ENCODE measurements at regions not wholly inside any gene's neighbourhood (a gene's known extent, or its start where the extent isn't known, plus 50 kb on each side); places are given as distances from the start of the nearest gene placed in this dataset.

DNA sequence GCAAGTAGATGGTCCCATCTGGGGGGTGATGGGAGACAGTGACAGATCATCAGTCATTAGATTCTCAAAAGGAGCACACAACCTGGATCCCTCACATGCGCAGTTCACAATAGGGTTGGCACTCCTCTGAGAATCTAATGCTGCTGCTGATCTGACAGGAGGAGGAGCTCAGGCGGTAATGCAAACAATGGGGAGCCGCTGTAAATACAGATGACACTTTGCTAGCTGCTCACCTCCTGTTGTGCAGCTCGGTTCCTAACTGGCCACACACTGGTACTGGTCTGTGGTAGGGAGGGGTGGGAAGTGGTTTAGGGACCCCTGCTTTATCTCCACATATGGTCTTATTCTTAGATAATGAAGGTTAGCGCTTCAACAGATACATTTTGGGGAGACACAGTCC lies 506.6 kb downstream of the PLCL1 start:
- Histone ChIP-seq H2AFZ (ENCODE audit: low read depth) (no peak overlapping the region), H3K9ac (no peak overlapping the region), H3K27ac (ENCODE audit: low read depth in 2 of 2, low read length in 1 of 2) (no peak overlapping the region), H3K9me2 (no peaks in the 10 kb centered on the region), H3K9me3 (no peaks in the 10 kb centered on the region), H3K4me3 (ENCODE audit: low read depth in 2 of 2, low read length in 1 of 2) (no peak overlapping the region), H3K4me2 (no peak overlapping the region), H4K20me1 (ENCODE audit: insufficient read depth) (no peaks in the 10 kb centered on the region), H3K79me2 (ENCODE audit: insufficient read depth) (no peaks in the 10 kb centered on the region), H3F3A (replicated peaks; ENCODE audit: insufficient read depth) (no peaks in the 10 kb centered on the region), H3K27me3 (ENCODE audit: insufficient read depth) (peaks cover 19% of the 10 kb centered on the region), H3K4me1 (ENCODE audit: control insufficient read depth in 1 of 2, insufficient read depth in 2 of 2, low read depth in 1 of 2, low read length in 1 of 2) (no peaks in the 10 kb centered on the region), H3K36me3 (replicated peaks in 1 of 2; ENCODE audit: control insufficient read depth in 1 of 2, insufficient read depth in 2 of 2, low read length in 1 of 2) (no peaks in the 10 kb centered on the region)
- TF ChIP-seq NRF1 (IDR thresholded peaks at IDR 0.05; ENCODE audit: low read depth, low read length) = no peak
- TF ChIP-seq SMC3 (IDR thresholded peaks at IDR 0.05; ENCODE audit: low read depth, low read length) = no peak
- no peak for TF ChIP-seq RAD21 (IDR thresholded peaks at IDR 0.05; ENCODE audit: low read length)
- TF ChIP-seq, protein P1, sequence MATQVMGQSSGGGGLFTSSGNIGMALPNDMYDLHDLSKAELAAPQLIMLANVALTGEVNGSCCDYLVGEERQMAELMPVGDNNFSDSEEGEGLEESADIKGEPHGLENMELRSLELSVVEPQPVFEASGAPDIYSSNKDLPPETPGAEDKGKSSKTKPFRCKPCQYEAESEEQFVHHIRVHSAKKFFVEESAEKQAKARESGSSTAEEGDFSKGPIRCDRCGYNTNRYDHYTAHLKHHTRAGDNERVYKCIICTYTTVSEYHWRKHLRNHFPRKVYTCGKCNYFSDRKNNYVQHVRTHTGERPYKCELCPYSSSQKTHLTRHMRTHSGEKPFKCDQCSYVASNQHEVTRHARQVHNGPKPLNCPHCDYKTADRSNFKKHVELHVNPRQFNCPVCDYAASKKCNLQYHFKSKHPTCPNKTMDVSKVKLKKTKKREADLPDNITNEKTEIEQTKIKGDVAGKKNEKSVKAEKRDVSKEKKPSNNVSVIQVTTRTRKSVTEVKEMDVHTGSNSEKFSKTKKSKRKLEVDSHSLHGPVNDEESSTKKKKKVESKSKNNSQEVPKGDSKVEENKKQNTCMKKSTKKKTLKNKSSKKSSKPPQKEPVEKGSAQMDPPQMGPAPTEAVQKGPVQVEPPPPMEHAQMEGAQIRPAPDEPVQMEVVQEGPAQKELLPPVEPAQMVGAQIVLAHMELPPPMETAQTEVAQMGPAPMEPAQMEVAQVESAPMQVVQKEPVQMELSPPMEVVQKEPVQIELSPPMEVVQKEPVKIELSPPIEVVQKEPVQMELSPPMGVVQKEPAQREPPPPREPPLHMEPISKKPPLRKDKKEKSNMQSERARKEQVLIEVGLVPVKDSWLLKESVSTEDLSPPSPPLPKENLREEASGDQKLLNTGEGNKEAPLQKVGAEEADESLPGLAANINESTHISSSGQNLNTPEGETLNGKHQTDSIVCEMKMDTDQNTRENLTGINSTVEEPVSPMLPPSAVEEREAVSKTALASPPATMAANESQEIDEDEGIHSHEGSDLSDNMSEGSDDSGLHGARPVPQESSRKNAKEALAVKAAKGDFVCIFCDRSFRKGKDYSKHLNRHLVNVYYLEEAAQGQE (IDR thresholded peaks at IDR 0.05; ENCODE audit: low read depth, low read length) = no peak
- ChIA-PET POLR2A (no interaction called here), CTCF (interaction anchor here (1.1 to 6.3 kb wide), 5 partner anchors 10 to 1428 kb away, joined by 3 to 88 read pairs (median 32); no protein-coding TSS in a partner anchor)
- 54% methylated on average over 4 of the region's 5 CpGs for whole genome bisulfite sequencing (ENCODE audit: low lambda C conversion rate)
- DNase-seq = no peak

GRCh38 chr2:198309673-198310280 lies 505.4 kb downstream of the PLCL1 start:
- Histone ChIP-seq H3K9ac (no peak overlapping the region), H3K36me3 (replicated peaks in 1 of 2; ENCODE audit: control insufficient read depth in 1 of 2, insufficient read depth in 2 of 2, low read length in 1 of 2) (no peaks in the 10 kb centered on the region), H3K79me2 (ENCODE audit: insufficient read depth) (no peaks in the 10 kb centered on the region), H3K9me2 (no peaks in the 10 kb centered on the region), H3K4me2 (no peak overlapping the region), H3K4me3 (ENCODE audit: low read depth in 2 of 2, low read length in 1 of 2) (no peak overlapping the region), H2AFZ (ENCODE audit: low read depth) (no peak overlapping the region), H3F3A (replicated peaks; ENCODE audit: insufficient read depth) (no peaks in the 10 kb centered on the region), H3K4me1 (ENCODE audit: control insufficient read depth in 1 of 2, insufficient read depth in 2 of 2, low read depth in 1 of 2, low read length in 1 of 2) (no peaks in the 10 kb centered on the region), H3K9me3 (no peaks in the 10 kb centered on the region), H3K27me3 (ENCODE audit: insufficient read depth) (peaks cover 22% of the 10 kb centered on the region), H4K20me1 (ENCODE audit: insufficient read depth) (no peaks in the 10 kb centered on the region), H3K27ac (ENCODE audit: low read depth in 2 of 2, low read length in 1 of 2) (no peak overlapping the region)
- 2% methylated on average over 8 of the region's 8 CpGs for WGBS (ENCODE audit: low lambda C conversion rate)
- TF ChIP-seq, protein P2, sequence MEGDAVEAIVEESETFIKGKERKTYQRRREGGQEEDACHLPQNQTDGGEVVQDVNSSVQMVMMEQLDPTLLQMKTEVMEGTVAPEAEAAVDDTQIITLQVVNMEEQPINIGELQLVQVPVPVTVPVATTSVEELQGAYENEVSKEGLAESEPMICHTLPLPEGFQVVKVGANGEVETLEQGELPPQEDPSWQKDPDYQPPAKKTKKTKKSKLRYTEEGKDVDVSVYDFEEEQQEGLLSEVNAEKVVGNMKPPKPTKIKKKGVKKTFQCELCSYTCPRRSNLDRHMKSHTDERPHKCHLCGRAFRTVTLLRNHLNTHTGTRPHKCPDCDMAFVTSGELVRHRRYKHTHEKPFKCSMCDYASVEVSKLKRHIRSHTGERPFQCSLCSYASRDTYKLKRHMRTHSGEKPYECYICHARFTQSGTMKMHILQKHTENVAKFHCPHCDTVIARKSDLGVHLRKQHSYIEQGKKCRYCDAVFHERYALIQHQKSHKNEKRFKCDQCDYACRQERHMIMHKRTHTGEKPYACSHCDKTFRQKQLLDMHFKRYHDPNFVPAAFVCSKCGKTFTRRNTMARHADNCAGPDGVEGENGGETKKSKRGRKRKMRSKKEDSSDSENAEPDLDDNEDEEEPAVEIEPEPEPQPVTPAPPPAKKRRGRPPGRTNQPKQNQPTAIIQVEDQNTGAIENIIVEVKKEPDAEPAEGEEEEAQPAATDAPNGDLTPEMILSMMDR (IDR thresholded peaks at IDR 0.05) = peak; percentile 92
- TF ChIP-seq EP300 (IDR thresholded peaks at IDR 0.05; ENCODE audit: borderline replicate concordance in 1 of 2, low read depth in 1 of 2, low read length in 1 of 2) (no peak), RAD21 (IDR thresholded peaks at IDR 0.05; ENCODE audit: low read length) (peak; percentile 67), SMC3 (IDR thresholded peaks at IDR 0.05; ENCODE audit: low read depth, low read length) (peak; percentile 52), NRF1 (IDR thresholded peaks at IDR 0.05; ENCODE audit: low read depth, low read length) (no peak), YY1 (IDR thresholded peaks at IDR 0.05; ENCODE audit: low read depth) (peak; percentile 65; the same call in 1 of the 2 replicates)
- peak; percentile 48 for DNase-seq
- CTCF ChIA-PET = interaction anchor here (0.6 to 2.2 kb wide), 40 partner anchors 11 to 1441 kb away, joined by 3 to 53 read pairs (median 3); no protein-coding TSS in a partner anchor
- POLR2A ChIA-PET = no interaction called here
